Right ventricle myocardium inferior (tissue), 1 donor: ENCODE measurements at regions not wholly inside any gene's neighbourhood (a gene's known extent, or its start where the extent isn't known, plus 50 kb on each side); places are given as distances from the start of the nearest gene placed in this dataset.
"Not testable (repeated sequence)": the region's sequence is repeated elsewhere in the genome, so short reads cannot be mapped to it uniquely, and the experiment has no call there.

Experiments used
- ATAC-seq: fragments of 200-7000 bp; cut with Tn5 transposase; one replicate; pipeline ENCODE4 v1.9.1; 2020; ENCODE audit warnings: mild to moderate bottlenecking, moderate library complexity
- DNase-seq: peaks from one replicate; pipeline ENCODE4 v3.0.0; 2021; ENCODE audit errors: missing footprints
- intact Hi-C: fragments of 100-400 bp; cut with DNase I; formaldehyde crosslinking; loops from one replicate; pipeline ENCODE4 v1.11.0; 2022
- donor health status: DM: no; HTN: yes; CAD: no; lungs with severe emphysema.

GRCh38 chr1:223010582-223011504 lies 132.2 kb downstream of the TLR5 start:
- ATAC-seq, result no peak
- no peak for DNase-seq
- intact Hi-C loops, result loop anchor here (5.0 kb wide), 1 partner anchor 641 kb away; no protein-coding TSS in a partner anchor

- no peak for DNase-seq
- intact Hi-C loops, result loop anchor here (5.0 kb wide), 1 partner anchor 641 kb away; no protein-coding TSS in a partner anchor
- ATAC-seq, result no peak
Measured at GRCh38 chr1:223011505-223011856, 131.6 kb downstream of the TLR5 start.

- DNase-seq (no peak), ATAC-seq (no peak)
- intact Hi-C loops, result loop anchor here (5.0 kb wide), 1 partner anchor 640 kb away; no protein-coding TSS in a partner anchor
Measured at GRCh38 chr1:223012176-223012788, 130.8 kb downstream of the TLR5 start.

GRCh38 chr1:223012938-223013337 lies 130.1 kb downstream of the TLR5 start:
- intact Hi-C loops, result loop anchor here (5.0 kb wide), 1 partner anchor 639 kb away; no protein-coding TSS in a partner anchor
- ATAC-seq, result no peak
- DNase-seq, result no peak

GRCh38 chr1:223014142-223014873 lies 128.7 kb downstream of the TLR5 start:
- no peak for ATAC-seq
- intact Hi-C loops, result loop anchor here (5.0 kb wide), 1 partner anchor 638 kb away; no protein-coding TSS in a partner anchor

GRCh38 chr1:223016381-223016780 lies 126.7 kb downstream of the TLR5 start:
- DNase-seq, result no peak
- intact Hi-C loops, result no loop called here
- no peak for ATAC-seq

More at GRCh38 chr1:223014142-223014873, 128.7 kb downstream of the TLR5 start:
- no peak for DNase-seq

- no peak for ATAC-seq
Measured at GRCh38 chr1:223016890-223017289, 126.2 kb downstream of the TLR5 start.

GRCh38 chr1:223017291-223017690 lies 125.8 kb downstream of the TLR5 start:
- DNase-seq (no peak), ATAC-seq (no peak)
- intact Hi-C loops, result no loop called here

More at GRCh38 chr1:223016890-223017289, 126.2 kb downstream of the TLR5 start:
- DNase-seq, result no peak
- intact Hi-C loops, result no loop called here

GRCh38 chr1:223018534-223018933 lies 124.5 kb downstream of the TLR5 start:
- DNase-seq (no peak), ATAC-seq (no peak)
- intact Hi-C loops, result no loop called here

- intact Hi-C loops, result no loop called here
- no peak for ATAC-seq
- DNase-seq, result no peak
Measured at GRCh38 chr1:223019256-223019655, 123.8 kb downstream of the TLR5 start.

GRCh38 chr1:223020770-223021169 lies 122.3 kb downstream of the TLR5 start:
- DNase-seq, result no peak
- intact Hi-C loops, result no loop called here
- no peak for ATAC-seq

GRCh38 chr1:223022641-223023473 lies 120.2 kb downstream of the TLR5 start:
- DNase-seq (no peak), ATAC-seq (peak; percentile 60)
- intact Hi-C loops, result loop anchor here (2.0 kb wide), 1 partner anchor 54 kb away; no protein-coding TSS in a partner anchor

- intact Hi-C loops, result loop anchor here (2.0 kb wide), 1 partner anchor 53 kb away; no protein-coding TSS in a partner anchor
Measured at GRCh38 chr1:223023863-223024262, 119.2 kb downstream of the TLR5 start.

GRCh38 chr1:223024486-223024885 lies 118.6 kb downstream of the TLR5 start:
- intact Hi-C loops, result not testable (repeated sequence)

More at GRCh38 chr1:223023863-223024262, 119.2 kb downstream of the TLR5 start:
- DNase-seq, result no peak
- ATAC-seq, result no peak

GRCh38 chr1:223025190-223025734 lies 117.8 kb downstream of the TLR5 start:
- intact Hi-C loops, ATAC-seq, DNase-seq: not testable (repeated sequence)

More at GRCh38 chr1:223024486-223024885, 118.6 kb downstream of the TLR5 start:
- ATAC-seq, DNase-seq: not testable (repeated sequence)

GRCh38 chr1:223026639-223027038 lies 116.4 kb downstream of the TLR5 start:
- intact Hi-C loops, DNase-seq, ATAC-seq: not testable (repeated sequence)

GRCh38 chr1:223029985-223030769 lies 112.9 kb downstream of the TLR5 start:
- ATAC-seq (no peak), DNase-seq (no peak)
- intact Hi-C loops, result loop anchor here (5.0 kb wide), 1 partner anchor 37 kb away; no protein-coding TSS in a partner anchor
